SJSA1 (cell line): ENCODE measurements at regions not wholly inside any gene's neighbourhood (a gene's known extent, or its start where the extent isn't known, plus 50 kb on each side); places are given as distances from the start of the nearest gene placed in this dataset.
"Not testable (repeated sequence)": the region's sequence is repeated elsewhere in the genome, so short reads cannot be mapped to it uniquely, and the experiment has no call there.

ENCODE experiments used
- DNase-seq, 2 experiments: peaks; one replicate each; pipeline ENCODE4 v3.0.0-alpha.2; 2015 to 2020; ENCODE audit warnings: low spot score in 2 of 2, low read depth in 1 of 2
- H3K27ac ChIP-seq: fragments of 250-450 bp; sonication (Bioruptor Pico); 2 replicates; pipeline ENCODE4 v1.5.1; 2020; ENCODE audit warnings: mild to moderate bottlenecking, moderate library complexity
- H3K27me3 ChIP-seq: fragments of 250-450 bp; sonication (Bioruptor Pico); replicated peaks from 2 replicates; pipeline ENCODE4 v1.5.1; 2020; ENCODE audit warnings: mild to moderate bottlenecking, moderate library complexity
- H3K36me3 ChIP-seq: fragments of 250-450 bp; sonication (Bioruptor Pico); 2 replicates; pipeline ENCODE4 v1.5.1; 2020; ENCODE audit warnings: mild to moderate bottlenecking
- H3K4me1 ChIP-seq: fragments of 250-450 bp; sonication (Bioruptor Pico); replicated peaks from 2 replicates; pipeline ENCODE4 v1.6.1; 2021; ENCODE audit warnings: mild to moderate bottlenecking
- H3K4me3 ChIP-seq: fragments of 250-450 bp; sonication (Bioruptor Pico); 2 replicates; pipeline ENCODE4 v1.5.1; 2020; ENCODE audit warnings: mild to moderate bottlenecking
- H3K9me3 ChIP-seq: fragments of 250-450 bp; sonication (Bioruptor Pico); replicated peaks from 2 replicates; pipeline ENCODE4 v1.5.1; 2020; ENCODE audit warnings: mild to moderate bottlenecking

DNA sequence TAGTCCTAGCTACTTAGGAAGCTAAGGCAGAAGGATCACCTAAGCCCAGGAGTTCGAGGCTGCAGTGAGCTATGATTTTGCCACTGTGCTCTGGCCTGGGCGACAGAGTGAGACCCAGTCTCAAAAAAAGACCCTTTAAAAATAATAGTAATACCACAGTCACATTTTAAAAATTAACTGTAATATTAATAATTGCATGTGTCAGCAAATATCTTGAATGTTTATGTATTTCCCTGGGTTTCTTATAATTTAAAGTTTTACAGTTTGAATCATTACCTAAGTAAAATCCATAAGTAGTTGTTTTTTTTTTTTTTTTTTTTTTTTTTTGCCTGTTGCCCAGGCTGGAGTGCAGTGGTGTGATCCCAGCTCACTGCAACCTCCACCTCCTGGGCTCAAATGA, 69.2 kb downstream of the LYZL2 start:
- no peaks in the 10 kb centered on the region for H3K9me3 ChIP-seq
- DNase-seq, result no peak
- H3K27ac ChIP-seq, result no peak overlapping the region
- H3K36me3 ChIP-seq, result no peaks in the 10 kb centered on the region
- H3K4me1 ChIP-seq, result no peaks in the 10 kb centered on the region
- peaks cover 2% of the 10 kb centered on the region; the same call in 1 of the 2 replicates for H3K27me3 ChIP-seq
- no peak overlapping the region for H3K4me3 ChIP-seq

DNA sequence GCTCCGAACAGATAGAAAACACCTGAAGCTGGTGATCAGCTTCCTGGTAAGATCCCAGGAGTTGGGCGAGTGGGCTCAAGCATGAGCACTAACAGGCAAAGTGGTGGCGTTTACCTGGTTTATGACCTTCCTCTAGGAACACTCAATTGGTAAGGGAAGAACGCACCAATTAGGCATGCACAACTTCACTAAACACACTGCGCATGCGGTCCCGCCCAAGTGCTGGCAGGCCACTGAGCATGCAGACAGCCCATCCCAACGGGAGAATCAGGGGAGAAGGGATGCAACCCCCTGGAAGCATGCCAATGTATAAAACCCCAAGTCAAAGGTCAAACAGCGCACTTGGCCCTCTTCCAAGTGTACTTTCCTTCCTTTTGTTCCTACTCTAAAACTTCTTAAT, 70.4 kb downstream of the LYZL2 start:
- Histone ChIP-seq H3K9me3 (no peaks in the 10 kb centered on the region), H3K27me3 (no peaks in the 10 kb centered on the region), H3K36me3 (no peaks in the 10 kb centered on the region), H3K4me3 (no peak overlapping the region), H3K4me1 (no peaks in the 10 kb centered on the region), H3K27ac (no peak overlapping the region)
- no peak for DNase-seq

GRCh38 chr10:30558411-30558810, 71.1 kb downstream of the LYZL2 start:
- DNase-seq, result no peak
- H3K4me1 ChIP-seq, result no peaks in the 10 kb centered on the region
- no peaks in the 10 kb centered on the region for H3K9me3 ChIP-seq
- H3K27ac ChIP-seq, result no peak overlapping the region
- no peaks in the 10 kb centered on the region for H3K36me3 ChIP-seq
- no peak overlapping the region for H3K4me3 ChIP-seq
- H3K27me3 ChIP-seq, result no peaks in the 10 kb centered on the region

DNA sequence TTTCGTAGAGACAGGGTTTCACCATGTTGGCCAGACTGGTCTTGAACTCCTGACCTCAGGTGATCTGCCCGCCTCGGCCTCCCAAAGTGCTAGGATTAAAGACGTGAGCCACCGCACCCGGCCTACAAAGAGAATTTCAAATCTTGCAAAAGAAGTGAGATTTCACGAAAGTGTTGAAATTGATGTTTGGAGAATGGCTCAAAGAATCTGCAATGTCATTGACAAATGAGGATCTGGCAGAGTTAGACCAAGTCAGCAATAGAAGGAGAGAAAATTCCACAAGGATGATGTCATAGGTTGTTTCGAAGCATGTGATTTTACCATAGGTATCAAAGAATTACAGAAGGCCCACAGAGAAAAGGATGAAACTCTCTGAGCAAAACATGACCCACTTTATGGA, 71.7 kb downstream of the LYZL2 start:
- Histone ChIP-seq H3K27ac (no peak overlapping the region), H3K27me3 (no peaks in the 10 kb centered on the region), H3K4me3 (no peak overlapping the region), H3K36me3 (no peaks in the 10 kb centered on the region), H3K9me3 (no peaks in the 10 kb centered on the region), H3K4me1 (no peaks in the 10 kb centered on the region)
- DNase-seq, result no peak

DNA sequence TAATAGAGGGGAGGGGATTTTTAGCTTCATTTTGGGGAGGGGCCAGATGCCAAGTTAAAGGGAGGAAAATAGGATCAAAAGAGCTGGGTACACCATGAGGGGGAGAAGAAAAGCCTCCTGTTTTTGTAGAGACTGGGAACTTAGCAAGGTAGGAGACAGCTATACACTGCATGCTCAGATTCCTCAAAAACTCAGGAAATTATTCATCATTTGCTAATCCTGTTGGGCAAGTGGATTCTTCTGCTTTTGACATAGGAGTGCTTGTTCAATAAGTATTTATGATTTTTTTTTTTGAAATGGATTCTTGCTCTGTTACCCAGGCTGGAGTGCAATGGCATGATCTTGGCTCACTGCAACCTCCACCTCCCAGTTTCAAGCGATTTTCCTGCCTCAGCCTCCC, 73.4 kb downstream of the LYZL2 start:
- Histone ChIP-seq H3K27ac (no peak overlapping the region), H3K9me3 (no peaks in the 10 kb centered on the region), H3K27me3 (no peaks in the 10 kb centered on the region), H3K36me3 (no peaks in the 10 kb centered on the region), H3K4me3 (no peak overlapping the region), H3K4me1 (no peaks in the 10 kb centered on the region)
- DNase-seq, result no peak

DNA sequence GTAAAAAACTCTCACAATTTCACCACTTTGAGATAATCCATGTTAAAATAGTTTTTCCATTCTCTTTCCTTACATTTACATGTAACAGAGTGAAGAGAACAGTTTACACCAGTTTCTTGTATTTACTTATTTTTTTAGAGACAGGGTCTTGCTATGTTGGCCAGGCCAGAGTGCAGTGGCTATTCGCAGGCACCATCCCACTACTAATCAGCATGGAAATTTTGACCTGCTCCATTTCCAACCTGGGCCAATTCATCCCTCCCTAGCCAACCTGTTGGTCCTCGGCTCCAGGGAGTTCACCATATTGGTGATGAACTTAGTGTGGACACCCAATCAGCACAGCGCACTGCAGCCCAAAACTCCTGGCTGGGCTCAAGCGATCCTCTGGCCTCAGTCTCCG, 74.1 kb downstream of the LYZL2 start:
- H3K36me3 ChIP-seq, result no peaks in the 10 kb centered on the region
- H3K9me3 ChIP-seq, result no peaks in the 10 kb centered on the region
- DNase-seq, result no peak
- H3K27ac ChIP-seq, result no peak overlapping the region
- H3K27me3 ChIP-seq, result no peaks in the 10 kb centered on the region
- no peak overlapping the region for H3K4me3 ChIP-seq
- H3K4me1 ChIP-seq, result no peaks in the 10 kb centered on the region

GRCh38 chr10:30554440-30554825, 75.1 kb downstream of the LYZL2 start:
- DNase-seq, result no peak
- Histone ChIP-seq H3K36me3 (no peaks in the 10 kb centered on the region), H3K4me1 (no peaks in the 10 kb centered on the region), H3K4me3 (no peak overlapping the region), H3K9me3 (no peaks in the 10 kb centered on the region), H3K27ac (no peak overlapping the region), H3K27me3 (no peaks in the 10 kb centered on the region)

DNA sequence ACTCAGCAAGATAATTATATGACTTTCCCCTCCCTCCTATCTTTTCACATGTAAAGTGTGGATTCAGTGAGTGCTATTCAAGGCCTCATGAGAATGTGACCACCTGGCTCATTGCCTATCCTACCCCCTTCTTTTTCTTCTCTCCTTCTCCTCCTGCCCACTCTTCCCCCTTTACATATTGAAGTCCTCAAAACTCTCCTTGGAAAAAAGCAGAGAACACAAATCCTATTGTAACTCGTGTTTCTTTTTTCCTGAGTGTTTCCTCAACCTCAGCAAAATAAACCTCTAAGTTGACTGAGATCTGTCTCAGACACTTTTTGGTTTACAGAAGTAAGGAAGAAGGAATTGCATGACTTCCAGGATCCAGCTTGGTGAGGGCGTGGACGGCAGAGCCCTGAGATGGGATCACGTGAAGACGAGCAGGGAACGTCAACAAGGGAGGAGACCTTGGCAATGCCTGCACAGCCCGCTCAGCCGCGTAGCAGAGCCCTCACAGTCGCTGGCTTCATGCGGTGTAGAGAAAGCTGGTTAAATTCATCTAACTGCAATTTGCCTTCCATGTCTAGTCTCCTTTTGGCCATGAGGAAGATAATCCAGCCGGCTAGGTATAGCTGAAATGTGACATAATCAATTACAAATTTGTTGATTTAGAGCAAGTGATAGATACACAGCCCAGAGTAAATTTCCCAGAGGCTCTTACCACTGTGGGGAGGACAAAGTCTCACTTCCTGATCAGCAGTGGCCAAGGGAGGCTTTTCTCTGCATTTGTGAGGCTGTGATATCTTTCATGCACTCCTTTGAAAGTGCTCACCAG, 75.7 kb downstream of the LYZL2 start:
- Histone ChIP-seq H3K36me3 (no peaks in the 10 kb centered on the region), H3K27me3 (no peaks in the 10 kb centered on the region), H3K4me3 (no peak overlapping the region), H3K4me1 (no peaks in the 10 kb centered on the region), H3K27ac (no peak overlapping the region), H3K9me3 (no peaks in the 10 kb centered on the region)
- DNase-seq, result no peak

DNA sequence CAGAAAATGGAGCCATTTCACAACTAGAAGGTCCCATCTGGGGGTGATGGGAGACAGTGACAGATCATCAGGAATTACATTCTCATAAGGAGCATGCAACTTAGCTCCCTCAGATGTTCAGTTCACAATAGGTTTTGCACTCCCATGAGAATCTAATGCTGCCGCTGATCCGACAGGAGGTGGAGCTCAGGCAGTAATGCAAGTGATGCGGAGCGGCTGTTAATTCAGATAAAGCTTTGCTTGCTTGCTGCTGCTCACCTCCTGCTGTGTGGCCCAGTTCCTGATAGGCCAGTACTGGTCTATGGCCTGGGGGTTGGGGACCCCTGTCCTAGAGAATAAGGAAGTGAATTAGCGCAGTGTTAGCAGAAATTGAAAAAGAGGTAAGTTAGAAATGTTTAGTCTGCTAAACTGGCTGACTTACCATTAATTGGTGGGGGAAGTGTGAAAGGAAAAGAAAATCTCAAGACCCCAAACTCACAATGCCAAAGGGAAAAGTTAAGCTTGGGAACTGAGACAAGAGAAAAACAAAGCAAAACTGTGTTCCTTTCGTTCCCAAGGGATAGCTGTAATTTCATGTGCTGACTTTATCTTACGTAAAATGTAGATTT, 76.4 kb downstream of the LYZL2 start:
- Histone ChIP-seq H3K9me3 (no peaks in the 10 kb centered on the region), H3K36me3 (no peaks in the 10 kb centered on the region), H3K4me3 (no peak overlapping the region), H3K27ac (no peak overlapping the region), H3K4me1 (no peaks in the 10 kb centered on the region), H3K27me3 (no peaks in the 10 kb centered on the region)
- no peak for DNase-seq

- Histone ChIP-seq H3K4me3 (no peak overlapping the region), H3K27ac (no peak overlapping the region), H3K36me3 (no peaks in the 10 kb centered on the region), H3K9me3 (no peaks in the 10 kb centered on the region), H3K27me3 (no peaks in the 10 kb centered on the region), H3K4me1 (no peaks in the 10 kb centered on the region)
- no peak for DNase-seq
Observed at GRCh38 chr10:30550967-30551815, 78.4 kb downstream of the LYZL2 start.

DNA sequence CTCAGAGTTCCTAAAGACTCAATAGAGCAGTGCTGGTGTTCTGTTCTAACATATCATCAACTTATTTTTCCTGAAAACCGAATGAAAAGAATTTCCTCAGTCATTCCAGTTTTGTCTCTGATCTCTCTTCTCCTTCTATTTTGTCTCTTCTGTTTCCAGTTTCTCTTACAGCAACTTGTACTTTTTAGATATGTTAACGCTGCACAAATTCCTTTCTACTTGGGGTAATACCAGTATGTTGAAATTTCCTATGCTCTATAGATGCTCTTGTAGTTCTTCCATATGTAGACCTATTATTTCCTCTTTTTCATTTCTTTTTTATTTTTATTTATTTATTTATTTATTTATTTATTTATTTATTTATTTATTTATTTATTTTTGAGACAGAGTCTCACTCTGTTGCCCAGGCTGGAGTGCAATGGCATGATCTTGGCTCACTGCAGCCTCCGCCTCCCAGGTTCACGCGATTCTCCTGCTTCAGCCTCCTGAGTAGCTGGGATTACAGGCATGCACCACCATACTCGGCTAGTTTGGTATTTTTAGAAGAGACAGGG, 80.3 kb downstream of the LYZL2 start:
- not testable (repeated sequence) for H3K36me3 ChIP-seq, H3K4me3 ChIP-seq, H3K27ac ChIP-seq, H3K4me1 ChIP-seq, H3K27me3 ChIP-seq, DNase-seq, H3K9me3 ChIP-seq

DNA sequence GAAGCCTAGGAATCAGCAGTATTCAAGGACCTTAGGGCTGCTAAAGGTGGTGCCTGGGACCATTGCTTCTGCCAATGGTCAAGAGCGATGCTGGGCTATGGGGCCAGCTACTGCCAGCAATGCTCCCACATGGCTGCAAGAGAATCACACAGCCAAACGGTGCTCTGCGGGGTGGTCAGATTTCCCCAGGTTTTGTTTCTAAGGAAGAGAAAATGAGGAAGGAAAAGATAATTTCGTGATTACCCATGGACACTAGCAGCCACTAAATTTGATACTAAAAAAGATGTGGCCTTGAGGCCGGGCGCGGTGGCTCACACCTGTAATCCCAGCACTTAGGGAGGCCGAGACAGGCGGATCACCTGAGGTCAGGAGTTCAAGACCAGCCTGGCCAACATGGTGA, 83.0 kb downstream of the LYZL2 start:
- no peaks in the 10 kb centered on the region for H3K4me1 ChIP-seq
- no peaks in the 10 kb centered on the region for H3K9me3 ChIP-seq
- no peak for DNase-seq
- H3K36me3 ChIP-seq, result no peaks in the 10 kb centered on the region
- no peak overlapping the region for H3K27ac ChIP-seq
- no peaks in the 10 kb centered on the region for H3K27me3 ChIP-seq
- no peak overlapping the region for H3K4me3 ChIP-seq

DNA sequence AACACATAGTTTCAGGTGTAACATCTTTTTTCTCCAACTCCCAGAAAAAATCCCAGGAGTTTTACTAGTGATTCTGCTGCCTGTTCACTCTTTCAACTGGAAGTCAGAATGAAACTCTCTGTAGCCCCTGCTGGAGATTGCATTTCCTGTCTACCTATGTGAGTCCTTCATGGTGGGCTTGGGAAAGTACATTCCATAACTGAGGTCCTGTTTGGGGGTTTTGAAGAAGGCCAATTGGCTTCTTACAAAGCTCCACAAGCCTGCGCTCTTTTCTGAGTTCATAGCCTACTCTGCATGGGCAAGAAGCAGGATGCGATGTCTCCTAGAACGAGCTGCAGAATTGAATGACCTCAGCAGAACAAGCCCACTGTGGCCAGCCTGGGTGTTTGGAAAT, 86.7 kb downstream of the LYZL2 start:
- H3K4me1 ChIP-seq, result peaks cover 9% of the 10 kb centered on the region
- no peaks in the 10 kb centered on the region; the same call in 1 of the 2 replicates for H3K9me3 ChIP-seq
- H3K27ac ChIP-seq, result no peak overlapping the region
- no peak overlapping the region for H3K4me3 ChIP-seq
- no peaks in the 10 kb centered on the region for H3K36me3 ChIP-seq
- DNase-seq, result no peak
- H3K27me3 ChIP-seq, result no peaks in the 10 kb centered on the region
